ENCODE measurements at regions not wholly inside any gene's neighbourhood (a gene's known extent, or its start where the extent isn't known, plus 50 kb on each side); places are given as distances from the start of the nearest gene placed in this dataset.

DNA sequence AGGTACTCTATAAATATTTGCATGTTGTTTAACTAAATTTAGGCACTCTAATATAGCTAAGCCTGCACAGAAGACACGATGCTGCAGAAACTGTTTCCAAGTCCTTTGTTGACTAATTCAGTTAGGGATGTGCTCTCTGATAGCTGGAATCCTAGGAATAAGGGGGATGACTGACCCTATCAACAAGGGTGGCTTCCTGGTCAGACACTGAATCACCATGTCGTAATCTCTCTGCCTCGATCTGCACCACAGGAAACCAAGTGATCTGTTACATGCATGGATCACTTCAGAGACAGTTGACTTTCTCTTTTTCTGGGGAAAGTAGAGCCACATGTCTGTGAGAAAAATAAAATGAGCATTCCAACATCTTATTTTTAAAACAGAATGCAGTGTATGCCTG is 169.1 kb downstream of the GUCY2F start:
- no peak for DNase-seq (ENCODE audit: extremely low spot score)
- POLR2A ChIA-PET, result no interaction called here
- CTCF ChIA-PET, result no interaction called here
- TF ChIP-seq NFRKB (IDR thresholded peaks at IDR 0.05), result no peak
- no peak for TF ChIP-seq ARNT (IDR thresholded peaks at IDR 0.05)
- no peak for TF ChIP-seq ELF4 (IDR thresholded peaks at IDR 0.05)
- TF ChIP-seq FOXM1 (IDR thresholded peaks at IDR 0.05; ENCODE audit: borderline replicate concordance), result no peak

DNA sequence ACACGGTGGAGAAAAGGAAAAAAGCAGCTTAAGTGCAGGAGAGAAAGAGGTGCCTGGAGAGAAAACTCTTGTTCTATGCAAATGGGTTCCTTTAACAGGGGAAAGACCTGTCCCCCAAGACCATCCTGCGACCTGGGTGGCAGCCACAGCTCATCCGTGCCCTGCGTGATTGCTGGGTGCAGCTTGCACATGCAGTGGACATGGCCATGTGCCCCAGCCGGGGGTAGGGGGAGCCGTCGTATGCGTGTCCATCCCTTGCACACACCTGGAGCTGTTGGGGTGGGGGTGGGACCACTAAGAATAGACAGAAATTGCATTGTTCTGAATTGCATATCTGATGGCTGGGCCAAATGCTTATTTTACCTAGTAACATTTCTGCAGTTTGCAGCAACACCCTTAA is 171.9 kb downstream of the GUCY2F start:
- no peak for TF ChIP-seq SP1 (IDR thresholded peaks at IDR 0.05)
- no peak for TF ChIP-seq HDGF (IDR thresholded peaks at IDR 0.05; ENCODE audit: borderline replicate concordance)
- TF ChIP-seq BHLHE40 (IDR thresholded peaks at IDR 0.05; ENCODE audit: borderline replicate concordance), result no peak
- TF ChIP-seq NFRKB (IDR thresholded peaks at IDR 0.05), result no peak
- no peak for TF ChIP-seq FOXA1 (IDR thresholded peaks at IDR 0.05)
- TF ChIP-seq, protein P1, sequence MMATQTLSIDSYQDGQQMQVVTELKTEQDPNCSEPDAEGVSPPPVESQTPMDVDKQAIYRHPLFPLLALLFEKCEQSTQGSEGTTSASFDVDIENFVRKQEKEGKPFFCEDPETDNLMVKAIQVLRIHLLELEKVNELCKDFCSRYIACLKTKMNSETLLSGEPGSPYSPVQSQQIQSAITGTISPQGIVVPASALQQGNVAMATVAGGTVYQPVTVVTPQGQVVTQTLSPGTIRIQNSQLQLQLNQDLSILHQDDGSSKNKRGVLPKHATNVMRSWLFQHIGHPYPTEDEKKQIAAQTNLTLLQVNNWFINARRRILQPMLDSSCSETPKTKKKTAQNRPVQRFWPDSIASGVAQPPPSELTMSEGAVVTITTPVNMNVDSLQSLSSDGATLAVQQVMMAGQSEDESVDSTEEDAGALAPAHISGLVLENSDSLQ (IDR thresholded peaks at IDR 0.05), result no peak
- ChIA-PET CTCF (no interaction called here), POLR2A (no interaction called here)
- no peak for DNase-seq (ENCODE audit: extremely low spot score)

DNA sequence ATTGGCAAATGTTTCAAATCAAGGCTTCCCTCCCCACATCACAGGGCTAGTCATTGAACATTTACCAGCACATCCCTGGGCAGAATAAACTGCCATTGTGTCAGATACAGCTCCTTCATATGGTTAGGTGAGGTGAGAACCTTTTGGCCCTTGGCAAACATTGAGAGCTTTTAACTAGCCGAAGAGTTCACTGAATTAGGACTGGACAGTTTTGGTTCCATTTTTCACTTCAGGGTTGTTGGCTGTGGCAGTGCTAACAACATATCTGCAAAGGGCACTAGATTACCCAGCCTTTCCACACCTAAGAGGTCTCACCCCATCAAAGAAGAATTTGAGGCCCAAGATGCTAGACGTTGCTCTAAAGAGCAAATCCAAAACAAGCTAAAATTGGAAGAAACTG is 180.7 kb downstream of the GUCY2F start:
- no peak for DNase-seq (ENCODE audit: extremely low spot score)
- TF ChIP-seq FOXM1 (IDR thresholded peaks at IDR 0.05; ENCODE audit: borderline replicate concordance) (no peak), BHLHE40 (IDR thresholded peaks at IDR 0.05; ENCODE audit: borderline replicate concordance) (no peak), HDGF (IDR thresholded peaks at IDR 0.05; ENCODE audit: borderline replicate concordance) (no peak), LEF1 (IDR thresholded peaks at IDR 0.05; ENCODE audit: borderline replicate concordance) (no peak), ARNT (IDR thresholded peaks at IDR 0.05) (no peak), ELF4 (IDR thresholded peaks at IDR 0.05) (no peak), CTBP1 (IDR thresholded peaks at IDR 0.05; ENCODE audit: borderline replicate concordance) (no peak), NFRKB (IDR thresholded peaks at IDR 0.05) (no peak), FOXA1 (IDR thresholded peaks at IDR 0.05) (no peak), L3MBTL2 (conservative IDR thresholded peaks at IDR 0.05) (no peak), FOXK2 (IDR thresholded peaks at IDR 0.05) (no peak), SP1 (IDR thresholded peaks at IDR 0.05) (no peak), ZNF384 (IDR thresholded peaks at IDR 0.05) (no peak), SUZ12 (IDR thresholded peaks at IDR 0.05) (no peak), TARDBP (IDR thresholded peaks at IDR 0.05) (no peak)
- TF ChIP-seq, protein P1 (IDR thresholded peaks at IDR 0.05), result no peak
- POLR2A ChIA-PET, result no interaction called here
- CTCF ChIA-PET, result no interaction called here

DNA sequence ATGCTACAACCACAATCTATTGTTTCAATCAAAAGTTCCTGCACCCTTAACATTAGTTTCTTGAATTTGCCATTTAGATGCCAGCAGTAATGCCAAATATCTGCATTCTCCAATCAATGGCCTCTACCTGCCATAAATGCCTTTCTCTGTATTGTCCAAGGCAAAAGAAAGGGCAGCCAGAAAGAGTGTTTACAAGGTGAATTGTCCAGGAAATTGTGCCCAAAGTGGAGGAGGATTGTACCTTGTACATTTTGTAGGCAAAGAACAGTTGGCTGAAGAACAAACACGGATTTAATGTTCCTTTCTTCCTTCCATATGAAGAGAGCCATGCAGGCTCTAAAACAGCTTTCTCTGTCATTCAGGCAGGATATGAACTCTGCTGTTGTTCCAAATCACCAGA is 181.5 kb downstream of the GUCY2F start:
- CTCF ChIA-PET, result no interaction called here
- no peak for DNase-seq (ENCODE audit: extremely low spot score)
- TF ChIP-seq FOXK2 (IDR thresholded peaks at IDR 0.05) (no peak), HDGF (IDR thresholded peaks at IDR 0.05; ENCODE audit: borderline replicate concordance) (no peak), SP1 (IDR thresholded peaks at IDR 0.05) (no peak), CTBP1 (IDR thresholded peaks at IDR 0.05; ENCODE audit: borderline replicate concordance) (no peak), ELF4 (IDR thresholded peaks at IDR 0.05) (no peak), FOXA1 (IDR thresholded peaks at IDR 0.05) (no peak), ARNT (IDR thresholded peaks at IDR 0.05) (no peak), LEF1 (IDR thresholded peaks at IDR 0.05; ENCODE audit: borderline replicate concordance) (no peak), TARDBP (IDR thresholded peaks at IDR 0.05) (no peak), SUZ12 (IDR thresholded peaks at IDR 0.05) (no peak), NFRKB (IDR thresholded peaks at IDR 0.05) (no peak), ZNF384 (IDR thresholded peaks at IDR 0.05) (no peak)
- TF ChIP-seq, protein P1 (IDR thresholded peaks at IDR 0.05), result no peak
- POLR2A ChIA-PET, result no interaction called here

DNA sequence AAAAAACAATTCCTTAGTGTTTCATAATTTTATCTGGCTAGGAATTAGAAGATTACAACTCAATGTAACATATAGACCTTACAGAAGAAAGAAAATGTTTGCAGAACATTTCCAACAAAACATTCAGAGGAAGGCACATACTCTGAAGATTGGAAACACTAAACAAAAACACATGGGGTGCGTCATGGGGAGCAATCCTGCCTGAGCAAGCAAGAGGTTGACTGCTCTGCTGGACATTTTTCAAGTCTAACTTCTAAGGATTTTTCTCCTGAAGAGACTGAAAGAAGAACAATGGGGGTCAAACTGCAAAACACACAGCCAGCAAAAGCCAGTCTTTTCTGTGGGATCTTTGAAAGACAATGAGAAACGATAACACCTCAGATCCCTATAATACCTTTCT is 182.8 kb downstream of the GUCY2F start:
- CTCF ChIA-PET, result no interaction called here
- no peak for DNase-seq (ENCODE audit: extremely low spot score)
- POLR2A ChIA-PET, result no interaction called here
- TF ChIP-seq SP1 (IDR thresholded peaks at IDR 0.05) (no peak), BHLHE40 (IDR thresholded peaks at IDR 0.05; ENCODE audit: borderline replicate concordance) (no peak), SUZ12 (IDR thresholded peaks at IDR 0.05) (no peak), HDGF (IDR thresholded peaks at IDR 0.05; ENCODE audit: borderline replicate concordance) (no peak), LEF1 (IDR thresholded peaks at IDR 0.05; ENCODE audit: borderline replicate concordance) (no peak), CTBP1 (IDR thresholded peaks at IDR 0.05; ENCODE audit: borderline replicate concordance) (no peak), FOXK2 (IDR thresholded peaks at IDR 0.05) (no peak), NFRKB (IDR thresholded peaks at IDR 0.05) (no peak), TARDBP (IDR thresholded peaks at IDR 0.05) (no peak), ARNT (IDR thresholded peaks at IDR 0.05) (no peak), ELF4 (IDR thresholded peaks at IDR 0.05) (no peak), L3MBTL2 (conservative IDR thresholded peaks at IDR 0.05) (no peak), FOXM1 (IDR thresholded peaks at IDR 0.05; ENCODE audit: borderline replicate concordance) (no peak), FOXA1 (IDR thresholded peaks at IDR 0.05) (no peak), ZNF384 (IDR thresholded peaks at IDR 0.05) (no peak)
- TF ChIP-seq, protein P1 (IDR thresholded peaks at IDR 0.05), result no peak

DNA sequence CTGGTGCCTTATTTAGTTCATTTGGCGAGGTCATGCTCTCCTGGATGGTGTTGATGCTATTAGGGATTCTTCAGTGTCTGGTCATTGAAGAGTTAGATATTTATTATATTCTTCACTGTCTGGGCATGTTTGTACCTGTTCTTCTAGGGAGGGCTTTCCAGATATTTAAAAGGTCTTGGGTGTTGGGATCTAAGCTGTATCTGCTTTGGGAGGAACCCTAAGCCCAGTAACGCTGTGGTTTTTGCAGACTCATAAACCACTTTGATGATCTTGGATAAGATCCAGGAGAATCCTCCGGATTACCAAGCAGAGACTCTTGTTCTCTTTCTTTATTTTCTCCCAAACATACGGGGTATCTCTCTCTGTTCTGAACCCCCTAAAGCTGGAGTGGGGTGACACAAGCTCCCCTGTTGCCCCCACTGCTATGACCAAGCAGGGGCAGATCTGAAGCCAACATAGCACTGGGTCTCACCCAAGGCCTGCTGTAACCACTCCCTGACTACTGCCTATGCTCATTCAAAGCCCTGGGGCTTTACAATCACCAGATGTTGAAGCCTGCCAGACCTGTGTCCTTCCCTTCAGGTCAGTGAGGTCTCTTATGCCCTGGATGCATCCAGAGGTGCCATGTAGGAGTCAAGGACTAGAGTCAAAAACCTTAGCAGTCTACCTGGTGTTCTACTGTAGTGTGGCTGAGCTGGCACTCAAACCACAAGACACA is 187.6 kb downstream of the GUCY2F start:
- TF ChIP-seq CTBP1 (IDR thresholded peaks at IDR 0.05; ENCODE audit: borderline replicate concordance), result no peak
- TF ChIP-seq, protein P1 (IDR thresholded peaks at IDR 0.05), result no peak
- TF ChIP-seq BHLHE40 (IDR thresholded peaks at IDR 0.05; ENCODE audit: borderline replicate concordance), result no peak
- no peak for TF ChIP-seq LEF1 (IDR thresholded peaks at IDR 0.05; ENCODE audit: borderline replicate concordance)
- TF ChIP-seq L3MBTL2 (conservative IDR thresholded peaks at IDR 0.05), result no peak
- no peak for TF ChIP-seq ARNT (IDR thresholded peaks at IDR 0.05)
- TF ChIP-seq HDGF (IDR thresholded peaks at IDR 0.05; ENCODE audit: borderline replicate concordance), result no peak
- no peak for TF ChIP-seq ZNF384 (IDR thresholded peaks at IDR 0.05)
- TF ChIP-seq TARDBP (IDR thresholded peaks at IDR 0.05), result no peak
- TF ChIP-seq FOXK2 (IDR thresholded peaks at IDR 0.05), result no peak
- no peak for TF ChIP-seq ELF4 (IDR thresholded peaks at IDR 0.05)
- no peak for TF ChIP-seq FOXM1 (IDR thresholded peaks at IDR 0.05; ENCODE audit: borderline replicate concordance)
- TF ChIP-seq SUZ12 (IDR thresholded peaks at IDR 0.05), result no peak
- no peak for TF ChIP-seq FOXA1 (IDR thresholded peaks at IDR 0.05)
- DNase-seq (ENCODE audit: extremely low spot score), result no peak
- ChIA-PET POLR2A (no interaction called here), CTCF (no interaction called here)
